GM21717 (cell line): ENCODE measurements at regions not wholly inside any gene's neighbourhood (a gene's known extent, or its start where the extent isn't known, plus 50 kb on each side); places are given as distances from the start of the nearest gene placed in this dataset.
A peak's percentile ranks its signal among the peaks of the same experiment; 100 is the strongest.
"Not testable (repeated sequence)": the region's sequence is repeated elsewhere in the genome, so short reads cannot be mapped to it uniquely, and the experiment has no call there.

Experiments used
- ATAC-seq: cut with Tn5 transposase; IDR thresholded peaks from one replicate; pipeline ENCODE4 v1.9.1; 2021; ENCODE audit warnings: mild to moderate bottlenecking, moderate library complexity; ENCODE audit not compliant: unreplicated experiment

- ATAC-seq, result no peak
Observed at GRCh38 chr6:153574231-153574630, 443.1 kb upstream of the RGS17 start.

- no peak for ATAC-seq
Observed at GRCh38 chr6:153572371-153572770, 441.3 kb upstream of the RGS17 start.

GRCh38 chr6:153568628-153569027 lies 437.5 kb upstream of the RGS17 start:
- ATAC-seq, result no peak

- ATAC-seq, result no peak
Observed at GRCh38 chr6:153564803-153565202, 433.7 kb upstream of the RGS17 start.

GRCh38 chr6:153563001-153563400 lies 431.9 kb upstream of the RGS17 start:
- no peak for ATAC-seq

GRCh38 chr6:153553627-153554026 lies 422.5 kb upstream of the RGS17 start:
- no peak for ATAC-seq

- no peak for ATAC-seq
Observed at GRCh38 chr6:153539602-153540001, 408.5 kb upstream of the RGS17 start.

GRCh38 chr6:153538491-153538890 lies 407.4 kb upstream of the RGS17 start:
- no peak for ATAC-seq

- ATAC-seq, result no peak
Observed at GRCh38 chr6:153537422-153537821, 406.3 kb upstream of the RGS17 start.

- ATAC-seq, result no peak
Observed at GRCh38 chr6:153526479-153526878, 395.4 kb upstream of the RGS17 start.

GRCh38 chr6:153525998-153526397 lies 394.9 kb upstream of the RGS17 start:
- no peak for ATAC-seq

GRCh38 chr6:153523390-153523789 lies 392.3 kb upstream of the RGS17 start:
- ATAC-seq, result no peak

GRCh38 chr6:153511896-153512496 lies 380.9 kb upstream of the RGS17 start:
- ATAC-seq, result peak; percentile 91

GRCh38 chr6:153503810-153504209 lies 372.7 kb upstream of the RGS17 start:
- no peak for ATAC-seq

- ATAC-seq, result no peak
Observed at GRCh38 chr6:153493501-153493900, 362.4 kb upstream of the RGS17 start.

- ATAC-seq, result no peak
Observed at GRCh38 chr6:153489479-153489878, 358.4 kb upstream of the RGS17 start.

GRCh38 chr6:153488267-153488666 lies 357.2 kb upstream of the RGS17 start:
- no peak for ATAC-seq

- ATAC-seq, result no peak
Observed at GRCh38 chr6:153485072-153485471, 354.0 kb upstream of the RGS17 start.

GRCh38 chr6:153484056-153484455 lies 353.0 kb upstream of the RGS17 start:
- ATAC-seq, result no peak

- no peak for ATAC-seq
Observed at GRCh38 chr6:153476243-153476642, 345.2 kb upstream of the RGS17 start.

GRCh38 chr6:153465050-153465449 lies 334.0 kb upstream of the RGS17 start:
- no peak for ATAC-seq

- ATAC-seq, result no peak
Observed at GRCh38 chr6:153449279-153449678, 318.2 kb upstream of the RGS17 start.

GRCh38 chr6:153442749-153443148 lies 311.7 kb upstream of the RGS17 start:
- ATAC-seq, result not testable (repeated sequence)
